Effector CD4-positive, alpha-beta T cell (primary cell): ENCODE measurements at regions not wholly inside any gene's neighbourhood (a gene's known extent, or its start where the extent isn't known, plus 50 kb on each side); places are given as distances from the start of the nearest gene placed in this dataset.

ENCODE experiments used
- DNase-seq: peaks from one replicate; pipeline ENCODE4 v3.0.0-alpha.2; 2020

- no peak for DNase-seq
These were observed 505.7 kb downstream of the CMPK2 start for GRCh38 chr2:6359964-6360363.

GRCh38 chr2:6362671-6363450 lies 502.8 kb downstream of the CMPK2 start:
- DNase-seq = no peak

DNA sequence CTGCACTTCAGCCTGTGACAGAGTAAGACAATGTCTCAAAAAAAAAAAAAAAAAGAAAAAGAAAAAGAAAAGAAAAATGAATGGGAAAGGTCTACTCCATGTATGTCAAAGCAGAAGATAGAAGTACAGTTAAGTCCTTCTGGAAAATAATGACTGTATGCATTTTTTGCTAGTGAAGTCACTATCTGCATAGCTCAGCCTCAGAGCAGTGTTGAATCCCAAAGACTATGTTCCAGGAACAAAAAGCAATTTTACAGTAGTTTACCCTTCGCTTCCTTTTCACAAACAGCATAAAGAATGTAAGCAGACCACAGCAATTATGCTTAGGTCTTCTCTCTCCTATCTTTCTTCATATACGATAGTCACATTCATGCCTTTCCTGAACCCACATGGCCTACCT lies 497.4 kb downstream of the CMPK2 start:
- no peak for DNase-seq

GRCh38 chr2:6369266-6369665 lies 496.4 kb downstream of the CMPK2 start:
- no peak for DNase-seq

GRCh38 chr2:6370753-6371551 lies 494.8 kb downstream of the CMPK2 start:
- no peak for DNase-seq

- no peak for DNase-seq
These were observed 493.3 kb downstream of the CMPK2 start for GRCh38 chr2:6372317-6372901.

GRCh38 chr2:6381326-6381725 lies 484.4 kb downstream of the CMPK2 start:
- no peak for DNase-seq

GRCh38 chr2:6384341-6384740 lies 481.4 kb downstream of the CMPK2 start:
- DNase-seq = no peak

DNA sequence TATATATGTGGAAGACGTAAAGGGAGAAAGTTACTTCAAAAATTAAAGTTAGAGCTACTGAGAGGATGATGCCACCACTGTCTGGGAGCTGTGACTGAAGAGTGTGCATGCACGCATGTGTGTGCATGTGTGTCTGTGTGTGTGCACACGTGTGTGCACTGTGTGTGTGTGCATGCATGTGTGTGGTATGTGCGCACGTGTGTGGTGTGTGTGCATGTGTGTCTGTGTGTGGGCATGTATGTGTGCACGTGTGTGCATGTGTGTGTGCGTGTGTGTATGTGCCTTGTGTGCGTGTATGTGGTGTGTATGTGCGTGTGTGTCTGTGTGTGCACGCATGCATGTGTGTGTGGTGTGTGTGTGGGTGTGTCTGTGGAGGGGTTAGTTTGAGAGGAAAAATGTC lies 473.4 kb downstream of the CMPK2 start:
- DNase-seq = no peak

GRCh38 chr2:6392966-6393365 lies 472.7 kb downstream of the CMPK2 start:
- no peak for DNase-seq

- DNase-seq = no peak
These were observed 471.9 kb downstream of the CMPK2 start for GRCh38 chr2:6393819-6394218.

GRCh38 chr2:6394276-6394675 lies 471.4 kb downstream of the CMPK2 start:
- DNase-seq = no peak

GRCh38 chr2:6398421-6398820 lies 467.3 kb downstream of the CMPK2 start:
- DNase-seq = no peak

- no peak for DNase-seq
These were observed 464.4 kb downstream of the CMPK2 start for GRCh38 chr2:6401301-6401700.

DNA sequence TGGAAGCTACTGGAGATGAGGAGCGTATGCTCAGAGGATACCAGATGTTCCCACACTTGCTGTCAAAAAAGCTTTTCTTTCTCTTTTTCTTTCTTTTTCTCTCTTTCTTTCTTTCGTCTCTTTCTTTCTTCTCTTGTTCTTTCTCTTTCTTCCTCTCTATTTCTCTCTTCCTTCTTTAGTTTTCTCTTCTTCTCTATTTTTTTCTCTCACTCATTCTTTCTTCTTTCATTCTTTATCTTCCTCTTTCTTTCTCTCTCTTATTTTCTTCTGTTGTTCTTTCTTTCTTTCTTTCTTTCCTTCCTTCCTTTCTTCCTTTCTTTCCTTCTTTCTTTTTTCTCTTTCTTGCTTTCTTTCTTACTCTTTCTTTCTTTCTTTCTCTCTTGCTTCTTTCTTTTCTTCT lies 457.6 kb downstream of the CMPK2 start:
- DNase-seq = no peak

DNA sequence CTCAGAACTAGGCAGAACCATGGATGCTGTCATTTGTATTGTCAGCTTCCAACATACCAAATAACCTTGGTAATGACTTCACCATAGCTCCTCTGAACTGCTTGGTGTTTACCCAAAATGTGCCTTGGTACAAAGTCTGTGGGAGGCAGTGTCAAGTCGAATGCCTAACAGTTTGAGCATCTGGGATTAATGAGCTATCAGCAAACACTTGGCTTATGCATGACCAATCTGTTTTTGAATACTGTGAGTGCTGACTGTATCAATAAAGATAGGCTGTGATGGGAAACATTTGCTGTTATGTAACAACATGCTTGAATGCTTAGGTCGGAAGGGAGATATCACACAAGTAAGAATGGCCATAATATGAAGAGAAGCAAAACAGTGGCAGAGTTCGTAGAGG lies 455.4 kb downstream of the CMPK2 start:
- no peak for DNase-seq

GRCh38 chr2:6412533-6413091 lies 453.1 kb downstream of the CMPK2 start:
- no peak for DNase-seq

DNA sequence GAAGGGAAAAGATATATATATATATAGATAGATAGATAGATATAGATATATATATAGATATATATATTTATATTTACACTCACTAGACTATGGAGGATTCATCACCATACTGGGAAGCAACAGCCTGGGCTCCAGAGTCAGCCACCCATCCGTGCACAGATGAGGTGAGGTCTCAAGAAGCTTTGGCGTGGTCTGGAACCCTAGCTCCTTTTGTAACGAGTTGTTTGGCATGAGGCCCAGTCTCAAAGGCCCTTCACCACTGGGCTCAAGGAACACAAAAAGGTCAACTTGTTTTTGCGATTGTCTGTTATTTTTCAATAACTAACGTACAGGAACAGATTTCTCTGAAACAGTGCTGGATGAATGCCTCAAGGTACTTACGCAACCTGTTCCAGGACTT lies 448.7 kb downstream of the CMPK2 start:
- DNase-seq = no peak

DNA sequence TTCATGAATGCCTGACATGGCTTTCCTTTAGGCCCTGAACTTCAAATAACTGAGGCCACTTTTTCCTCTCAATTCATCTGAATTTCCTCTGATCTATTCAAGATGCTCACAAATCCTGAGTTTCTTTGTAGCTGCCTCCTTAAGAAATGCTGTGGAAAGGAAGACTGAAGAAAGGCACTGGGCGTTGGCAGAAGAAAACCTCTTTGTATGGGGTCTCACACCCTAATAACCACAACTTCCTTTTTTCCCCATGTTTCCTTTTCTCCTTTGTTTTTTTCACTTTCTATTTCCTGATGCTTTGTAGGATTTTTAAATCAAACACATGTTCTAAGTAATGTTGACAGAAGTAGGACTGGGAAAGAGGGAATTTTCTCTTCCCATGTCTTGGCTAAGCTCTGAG lies 447.4 kb downstream of the CMPK2 start:
- DNase-seq = no peak

GRCh38 chr2:6421138-6421730 lies 444.5 kb downstream of the CMPK2 start:
- DNase-seq = no peak

- no peak for DNase-seq
These were observed 443.8 kb downstream of the CMPK2 start for GRCh38 chr2:6421888-6422287.

- DNase-seq = no peak
These were observed 442.6 kb downstream of the CMPK2 start for GRCh38 chr2:6423157-6423556.

DNA sequence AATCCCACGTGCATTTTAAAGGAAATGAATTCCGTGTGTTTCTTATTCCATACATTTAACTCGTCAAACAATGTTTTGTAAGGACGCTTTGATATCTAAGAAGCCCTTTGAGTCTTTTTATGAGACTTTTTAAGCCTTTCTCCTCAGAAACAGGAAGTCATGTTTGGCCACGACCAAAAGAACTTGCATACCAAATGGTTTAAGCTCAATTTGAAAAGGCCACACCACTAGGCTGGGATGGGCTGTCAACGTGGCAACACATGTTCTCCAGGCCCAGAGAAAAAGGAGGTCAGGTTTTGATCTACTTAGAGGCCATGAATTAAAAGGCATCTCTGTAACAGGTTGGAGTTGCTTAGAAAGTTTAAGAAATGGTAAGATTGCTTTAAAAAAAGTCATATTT lies 441.8 kb downstream of the CMPK2 start:
- no peak for DNase-seq
